Mesothelial cell of epicardium (in vitro differentiated cells): ENCODE measurements at regions not wholly inside any gene's neighbourhood (a gene's known extent, or its start where the extent isn't known, plus 50 kb on each side); places are given as distances from the start of the nearest gene placed in this dataset.

Experiments used
- DNase-seq, 2 experiments: peaks; one replicate each; pipeline ENCODE4 v3.0.0; 2021; ENCODE audit warnings: low spot score in 2 of 2; ENCODE audit not compliant: unreplicated experiment in 2 of 2
- H3K27ac Mint-ChIP-seq: 2 replicates; pipeline ENCODE4 v1.8.0; 2021; ENCODE audit warnings: mixed read lengths
- H3K27me3 Mint-ChIP-seq: 2 replicates; pipeline ENCODE4 v1.8.0; 2021; ENCODE audit warnings: low read depth, mixed read lengths
- H3K36me3 Mint-ChIP-seq: 2 replicates; pipeline ENCODE4 v1.8.0; 2021; ENCODE audit warnings: mixed read lengths
- H3K4me1 Mint-ChIP-seq: 2 replicates; pipeline ENCODE4 v1.8.0; 2021; ENCODE audit warnings: mixed read lengths
- H3K4me3 Mint-ChIP-seq: 2 replicates; pipeline ENCODE4 v1.8.0; 2021; ENCODE audit warnings: mild to moderate bottlenecking, moderate library complexity, mixed read lengths
- H3K9me3 Mint-ChIP-seq: 2 replicates; pipeline ENCODE4 v1.8.0; 2021; ENCODE audit warnings: mixed read lengths
- TF ChIP-seq, protein P1 (sequence below): fragments of 200-600 bp; sonication (generic); IDR thresholded peaks from one replicate; pipeline ENCODE4 v1.5.0; 2021; ENCODE audit warnings: antibody characterized with exemption; ENCODE audit not compliant: unreplicated experiment

DNA sequence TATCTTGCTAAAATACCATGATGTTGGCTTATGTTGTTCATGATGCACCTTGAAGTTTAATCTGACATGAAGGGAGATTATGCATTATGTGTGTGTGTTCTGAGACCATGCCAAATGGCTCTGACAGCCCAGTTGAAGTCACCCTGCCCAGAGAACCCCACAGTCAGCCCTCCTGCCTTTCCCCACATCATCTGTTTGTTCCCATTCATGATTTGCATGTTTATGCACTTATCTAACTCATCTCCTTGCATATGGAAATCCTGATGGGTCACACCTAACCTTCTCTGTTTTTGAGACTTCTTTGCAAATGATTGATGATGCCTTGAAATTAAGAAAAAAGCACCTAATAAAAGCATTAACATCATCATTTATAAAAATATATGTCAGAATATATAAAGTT is 752.2 kb downstream of the GALR1 start:
- Mint-ChIP-seq H3K27me3 (peaks cover 37% of the 10 kb centered on the region), H3K9me3 (peaks cover 14% of the 10 kb centered on the region)
- no peak for DNase-seq

DNA sequence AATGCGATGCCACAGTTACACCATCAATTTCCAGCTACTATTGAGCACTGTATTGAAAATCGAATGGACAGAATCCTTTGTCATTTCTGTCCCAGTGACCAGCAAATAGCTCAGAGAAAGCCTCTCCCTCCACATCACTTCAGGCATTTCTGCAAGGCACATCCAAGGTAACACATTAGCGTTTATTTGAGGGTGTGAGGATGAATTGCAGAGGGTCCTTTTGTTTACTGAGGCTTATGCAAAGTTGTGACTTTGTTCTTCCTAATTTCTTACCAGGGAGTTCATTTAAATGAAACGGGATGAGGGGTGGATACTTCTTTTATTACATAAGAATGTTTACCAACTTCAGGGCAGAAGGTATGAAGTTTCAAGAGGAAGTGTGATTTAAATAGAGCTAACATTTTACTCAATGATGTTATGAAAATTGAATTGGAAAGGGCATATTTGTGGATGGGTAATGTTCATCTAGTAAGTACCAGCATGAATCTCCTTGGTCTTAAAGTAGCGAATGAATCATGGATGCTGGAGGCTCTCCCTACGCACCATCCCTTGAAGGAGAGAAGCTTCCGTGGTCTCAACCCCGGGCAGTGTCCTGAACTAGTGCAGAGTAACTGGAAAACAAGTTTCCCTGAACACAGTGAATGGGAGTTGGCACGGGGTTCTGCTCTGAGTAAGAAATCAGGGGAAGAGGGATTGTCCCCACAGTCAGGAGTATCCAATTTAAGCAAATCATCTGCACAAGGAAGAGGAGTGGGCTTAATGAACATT is 756.5 kb downstream of the GALR1 start:
- DNase-seq, result no peak
- H3K4me1 Mint-ChIP-seq, result no peaks in the 10 kb centered on the region
- peaks cover 38% of the 10 kb centered on the region for H3K27me3 Mint-ChIP-seq
- H3K9me3 Mint-ChIP-seq, result peaks cover 22% of the 10 kb centered on the region
- no peaks in the 10 kb centered on the region for H3K36me3 Mint-ChIP-seq
- H3K4me3 Mint-ChIP-seq, result no peak overlapping the region
- H3K27ac Mint-ChIP-seq, result no peak overlapping the region
- TF ChIP-seq, protein P1, sequence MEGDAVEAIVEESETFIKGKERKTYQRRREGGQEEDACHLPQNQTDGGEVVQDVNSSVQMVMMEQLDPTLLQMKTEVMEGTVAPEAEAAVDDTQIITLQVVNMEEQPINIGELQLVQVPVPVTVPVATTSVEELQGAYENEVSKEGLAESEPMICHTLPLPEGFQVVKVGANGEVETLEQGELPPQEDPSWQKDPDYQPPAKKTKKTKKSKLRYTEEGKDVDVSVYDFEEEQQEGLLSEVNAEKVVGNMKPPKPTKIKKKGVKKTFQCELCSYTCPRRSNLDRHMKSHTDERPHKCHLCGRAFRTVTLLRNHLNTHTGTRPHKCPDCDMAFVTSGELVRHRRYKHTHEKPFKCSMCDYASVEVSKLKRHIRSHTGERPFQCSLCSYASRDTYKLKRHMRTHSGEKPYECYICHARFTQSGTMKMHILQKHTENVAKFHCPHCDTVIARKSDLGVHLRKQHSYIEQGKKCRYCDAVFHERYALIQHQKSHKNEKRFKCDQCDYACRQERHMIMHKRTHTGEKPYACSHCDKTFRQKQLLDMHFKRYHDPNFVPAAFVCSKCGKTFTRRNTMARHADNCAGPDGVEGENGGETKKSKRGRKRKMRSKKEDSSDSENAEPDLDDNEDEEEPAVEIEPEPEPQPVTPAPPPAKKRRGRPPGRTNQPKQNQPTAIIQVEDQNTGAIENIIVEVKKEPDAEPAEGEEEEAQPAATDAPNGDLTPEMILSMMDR, result no peak

More for the DNA sequence above, 752.2 kb downstream of the GALR1 start:
- TF ChIP-seq, protein P1, result no peak
- H3K4me3 Mint-ChIP-seq, result no peak overlapping the region
- no peak overlapping the region for H3K27ac Mint-ChIP-seq
- no peaks in the 10 kb centered on the region for H3K4me1 Mint-ChIP-seq
- H3K36me3 Mint-ChIP-seq, result no peaks in the 10 kb centered on the region

DNA sequence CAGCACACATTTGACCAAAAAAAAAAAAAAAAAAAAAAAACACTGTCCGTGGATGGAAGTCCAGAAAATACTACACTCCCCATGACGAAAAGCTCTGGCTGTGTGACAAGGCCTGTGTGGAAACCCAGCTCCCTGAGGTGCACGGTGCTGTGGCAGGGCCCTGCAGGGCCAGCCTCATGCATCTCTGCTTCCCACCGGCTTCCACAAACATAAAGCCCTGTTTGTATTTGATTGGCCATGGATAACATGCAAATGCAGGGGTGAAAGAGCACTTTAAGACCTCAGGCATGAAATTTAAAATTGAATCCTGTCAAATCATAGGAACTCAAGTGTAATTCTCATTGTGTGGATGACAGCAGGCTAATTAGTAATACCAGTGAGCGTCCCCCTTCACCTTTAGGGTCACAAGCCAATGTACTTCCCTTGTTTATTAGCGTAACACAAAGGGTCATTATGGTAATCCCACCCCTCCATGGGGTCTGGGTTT is 757.2 kb downstream of the GALR1 start:
- Mint-ChIP-seq H3K36me3 (no peaks in the 10 kb centered on the region), H3K4me1 (no peaks in the 10 kb centered on the region), H3K4me3 (no peak overlapping the region), H3K27me3 (peaks cover 35% of the 10 kb centered on the region), H3K9me3 (peaks cover 16% of the 10 kb centered on the region), H3K27ac (no peak overlapping the region)
- DNase-seq, result no peak
- TF ChIP-seq, protein P1, result no peak

DNA sequence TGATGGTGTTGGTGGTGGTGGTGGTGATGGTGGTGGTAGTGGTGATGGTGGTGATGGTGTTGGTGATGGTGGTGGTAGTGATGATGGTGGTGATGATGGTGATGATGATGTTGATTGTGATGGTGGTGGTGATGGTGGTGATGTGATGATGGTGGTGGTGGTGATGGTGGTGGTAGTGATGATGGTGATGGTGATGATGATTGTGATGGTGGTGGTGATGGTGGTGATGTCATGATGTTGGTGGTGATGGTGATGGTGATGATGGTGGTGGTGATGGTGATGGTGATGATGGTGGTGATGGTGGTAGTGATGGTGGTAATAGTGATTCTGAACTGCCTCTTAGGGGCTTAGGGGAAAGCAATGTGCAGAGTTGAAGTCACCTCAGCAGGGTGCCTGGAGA is 760.7 kb downstream of the GALR1 start:
- Mint-ChIP-seq H3K27me3 (peaks cover 24% of the 10 kb centered on the region), H3K4me1 (no peaks in the 10 kb centered on the region), H3K9me3 (peaks cover 17% of the 10 kb centered on the region), H3K27ac (no peak overlapping the region), H3K36me3 (no peaks in the 10 kb centered on the region), H3K4me3 (no peak overlapping the region)
- TF ChIP-seq, protein P1, result no peak
- no peak for DNase-seq

DNA sequence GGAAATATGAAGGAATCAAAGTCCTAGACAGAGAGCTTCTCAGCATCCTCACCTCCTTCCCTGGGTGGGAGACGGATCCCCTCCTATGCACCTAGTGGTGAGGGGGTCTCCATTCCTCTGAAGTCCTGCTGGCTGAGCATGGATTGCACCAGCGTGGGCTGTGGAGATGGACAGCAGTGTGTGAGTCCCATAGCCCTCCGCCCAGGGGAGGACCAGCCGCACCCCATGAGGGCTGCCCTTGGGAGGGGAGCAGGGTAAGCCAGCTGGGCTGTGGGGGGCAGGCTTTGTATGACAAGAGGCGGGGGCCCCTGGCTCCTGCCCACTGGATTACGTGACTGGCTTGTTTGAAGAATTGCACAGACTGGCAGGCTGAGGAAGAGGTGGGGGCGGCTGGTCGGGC is 768.2 kb downstream of the GALR1 start:
- TF ChIP-seq, protein P1, result no peak
- DNase-seq, result no peak
- no peak overlapping the region for H3K4me3 Mint-ChIP-seq
- H3K27me3 Mint-ChIP-seq, result peaks cover 10% of the 10 kb centered on the region
- H3K27ac Mint-ChIP-seq, result no peak overlapping the region
- no peaks in the 10 kb centered on the region for H3K9me3 Mint-ChIP-seq
- H3K4me1 Mint-ChIP-seq, result no peaks in the 10 kb centered on the region
- no peaks in the 10 kb centered on the region for H3K36me3 Mint-ChIP-seq
